ENCODE measurements at regions not wholly inside any gene's neighbourhood (a gene's known extent, or its start where the extent isn't known, plus 50 kb on each side); places are given as distances from the start of the nearest gene placed in this dataset.

GRCh38 chr5:152990217-152990616 is 500.3 kb upstream of the GRIA1 start:
- DNase-seq (ENCODE audit: low spot score): no peak
- FAIRE-seq: no peak

DNA sequence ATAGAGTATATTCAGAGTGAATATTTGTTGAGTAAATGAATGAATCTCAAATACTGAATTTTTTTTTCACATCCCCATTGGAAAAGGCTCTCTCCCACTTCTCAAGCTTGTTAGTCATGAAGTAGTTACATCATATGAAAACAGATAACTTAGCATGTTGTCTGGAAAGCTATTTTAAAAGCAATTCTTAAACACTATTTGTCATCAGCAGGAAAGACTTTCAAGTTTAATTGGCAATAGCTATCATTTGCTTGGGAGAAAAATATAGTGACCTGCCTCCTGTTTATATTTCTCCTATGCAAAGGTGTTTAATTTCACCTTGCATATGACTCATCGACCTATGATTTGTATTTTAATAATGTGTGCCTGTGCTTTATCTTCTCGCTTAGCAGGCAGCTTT is 499.8 kb upstream of the GRIA1 start:
- no peak for FAIRE-seq
- DNase-seq (ENCODE audit: low spot score): no peak

DNA sequence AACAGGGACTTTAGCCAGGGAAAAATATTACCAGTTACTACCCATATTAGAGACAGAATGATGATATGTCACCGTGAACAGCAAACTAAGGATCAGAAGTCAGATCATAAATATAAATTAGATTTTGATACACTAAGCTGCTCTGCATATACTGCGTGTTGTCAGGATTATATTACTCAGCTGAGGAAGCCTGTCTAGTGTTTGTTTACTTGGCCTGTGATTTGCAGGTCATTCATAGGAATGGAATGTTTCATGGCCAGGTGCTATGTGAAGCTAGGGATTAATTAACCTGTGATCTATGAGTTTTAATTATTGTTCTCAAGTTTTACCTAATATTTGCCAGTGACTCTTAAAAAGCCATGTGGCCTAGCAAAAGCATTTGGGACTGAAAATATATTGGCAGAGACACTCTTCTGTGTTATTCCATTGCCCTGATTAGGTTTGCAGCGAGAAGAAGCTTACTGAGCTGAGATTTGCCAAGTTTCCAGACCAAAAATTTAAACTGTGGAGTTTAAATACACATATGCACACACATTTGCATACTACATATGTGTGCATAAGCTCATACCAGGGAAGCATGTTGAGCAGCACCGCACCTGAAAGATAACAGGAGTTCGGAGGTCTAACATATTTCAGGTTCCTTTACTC is 496.3 kb upstream of the GRIA1 start:
- no peak for FAIRE-seq
- DNase-seq (ENCODE audit: low spot score): no peak

GRCh38 chr5:152995214-152995725 is 495.2 kb upstream of the GRIA1 start:
- DNase-seq (ENCODE audit: low spot score) (no peak), FAIRE-seq (no peak)

DNA sequence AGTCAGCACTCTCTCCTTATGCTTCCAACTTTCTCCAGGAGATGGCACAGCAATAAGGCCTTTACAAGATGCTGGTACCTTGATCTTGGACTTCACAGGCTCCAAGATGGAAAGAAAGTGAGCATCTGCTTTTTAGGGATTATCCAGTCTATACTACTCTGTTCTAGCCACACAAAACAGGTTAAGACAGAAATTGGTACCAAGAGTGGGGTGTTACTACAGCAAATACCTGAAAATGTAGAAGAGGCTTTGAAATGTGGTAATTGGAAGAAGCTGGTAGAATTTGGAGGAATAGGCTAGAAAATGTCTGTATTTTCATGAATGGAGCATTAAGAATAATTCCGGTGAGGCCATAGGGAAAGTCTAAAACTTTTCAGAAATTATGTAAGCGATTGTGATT is 484.8 kb upstream of the GRIA1 start:
- FAIRE-seq (no peak), DNase-seq (ENCODE audit: low spot score) (no peak)

DNA sequence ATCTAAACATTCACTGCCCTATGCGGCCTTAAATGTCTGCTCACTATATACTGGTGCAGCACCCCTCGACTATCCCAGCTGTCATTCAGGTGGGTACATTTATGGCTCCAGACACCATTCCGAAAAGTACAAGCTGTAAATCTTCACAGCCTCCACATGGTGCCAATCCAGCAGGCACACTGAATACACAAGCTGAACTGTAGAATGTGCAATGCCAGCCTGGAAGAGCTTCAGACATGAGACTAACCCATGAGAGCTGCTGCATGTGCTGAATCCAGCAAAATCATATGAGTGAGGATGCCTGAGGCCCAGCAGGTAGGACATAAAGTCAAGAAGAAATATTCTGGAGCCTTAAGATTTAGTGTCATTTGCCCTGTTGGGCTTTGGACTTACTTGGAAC is 483.8 kb upstream of the GRIA1 start:
- FAIRE-seq (no peak), DNase-seq (ENCODE audit: low spot score) (no peak)

GRCh38 chr5:153014194-153014593 is 476.3 kb upstream of the GRIA1 start:
- FAIRE-seq (no peak), DNase-seq (ENCODE audit: low spot score) (no peak)

- DNase-seq (ENCODE audit: low spot score) (no peak), FAIRE-seq (no peak)
Measured at GRCh38 chr5:153018121-153018520, 472.3 kb upstream of the GRIA1 start.

- no peak for DNase-seq (ENCODE audit: low spot score)
- no peak for FAIRE-seq
Measured at GRCh38 chr5:153030755-153031725, 459.4 kb upstream of the GRIA1 start.

DNA sequence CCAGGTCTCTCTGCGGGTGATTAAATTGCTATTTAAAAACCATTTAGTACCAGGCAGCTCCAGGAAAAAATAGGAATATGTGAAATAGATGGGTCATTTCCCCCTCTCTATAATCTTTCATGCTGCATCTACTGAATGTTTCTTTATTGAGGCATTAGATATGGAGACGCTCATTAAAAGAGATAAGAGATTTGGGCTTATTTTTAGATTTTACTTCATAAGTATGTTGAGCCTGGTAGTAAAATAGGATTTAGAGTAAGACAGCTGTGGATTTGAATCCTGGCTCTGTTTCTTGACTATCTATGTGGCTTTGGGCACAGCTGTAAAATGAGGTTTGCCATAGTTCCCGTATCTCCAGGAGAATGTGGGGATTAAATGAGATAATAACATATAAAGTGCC is 451.0 kb upstream of the GRIA1 start:
- FAIRE-seq (no peak), DNase-seq (ENCODE audit: low spot score) (no peak)

- no peak for FAIRE-seq
- no peak for DNase-seq (ENCODE audit: low spot score)
Measured at GRCh38 chr5:153043886-153044285, 446.6 kb upstream of the GRIA1 start.

- no peak for FAIRE-seq
- DNase-seq (ENCODE audit: low spot score): no peak
Measured at GRCh38 chr5:153050496-153051179, 439.8 kb upstream of the GRIA1 start.

DNA sequence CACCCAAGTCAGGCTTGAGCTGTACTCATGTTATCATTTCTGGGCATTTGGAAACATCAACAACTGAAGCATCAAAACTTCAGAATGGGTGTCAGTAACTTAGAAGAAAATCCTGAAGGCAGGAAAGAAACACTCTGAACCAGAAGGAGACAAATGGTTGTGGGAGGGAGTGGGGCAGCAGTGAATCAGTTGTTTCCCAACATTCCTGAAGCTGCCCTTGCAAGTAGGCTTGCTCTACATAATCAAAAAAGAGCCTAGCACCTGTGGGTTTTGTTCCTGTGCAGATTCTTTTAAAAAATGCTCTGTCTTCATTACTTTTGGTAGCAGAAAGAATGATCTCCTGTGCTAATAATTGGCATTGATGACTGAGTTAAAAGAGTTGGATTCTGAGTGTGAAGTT is 424.2 kb upstream of the GRIA1 start:
- DNase-seq (ENCODE audit: low spot score) (no peak), FAIRE-seq (no peak)

DNA sequence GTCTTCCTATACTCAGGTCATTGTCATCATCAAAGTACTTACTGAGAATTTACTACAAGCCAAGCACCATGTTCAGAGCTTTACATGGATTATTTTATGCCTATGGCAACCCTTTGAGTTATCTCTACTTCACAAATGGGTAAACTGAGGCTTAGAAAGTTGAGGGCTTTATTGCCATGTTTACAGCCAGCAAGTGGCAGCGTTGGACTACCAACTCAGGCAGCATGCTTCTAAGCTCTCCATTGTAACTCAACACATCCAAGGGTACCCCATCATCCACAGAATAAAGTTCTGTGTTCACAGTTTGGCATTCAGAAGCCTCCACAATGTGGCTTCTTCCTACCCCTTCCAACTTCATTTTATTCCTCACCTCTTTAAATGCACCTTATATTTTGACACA is 422.6 kb upstream of the GRIA1 start:
- DNase-seq (ENCODE audit: low spot score) (no peak), FAIRE-seq (no peak)

DNA sequence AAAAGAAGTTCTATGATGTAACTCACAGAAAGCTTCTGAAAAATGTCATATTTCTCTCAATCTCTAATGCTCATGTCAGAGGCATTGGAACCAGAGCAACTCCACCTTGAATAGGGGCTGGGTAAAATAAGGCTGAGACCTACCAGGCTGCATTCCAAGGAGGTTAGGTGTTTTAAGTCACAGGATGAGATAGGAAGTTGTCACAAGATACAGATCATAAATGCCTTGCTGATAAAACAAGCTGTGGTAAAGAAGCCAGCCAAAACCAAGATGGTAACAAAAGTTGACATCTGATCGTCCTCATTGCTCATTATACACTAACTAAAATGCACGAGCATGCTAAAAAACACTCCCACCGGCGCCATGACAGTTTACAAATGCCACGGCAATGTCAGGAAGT is 411.1 kb upstream of the GRIA1 start:
- DNase-seq (ENCODE audit: low spot score): no peak
- FAIRE-seq: no peak

- no peak for FAIRE-seq
Measured at GRCh38 chr5:153080940-153081339, 409.5 kb upstream of the GRIA1 start.

GRCh38 chr5:153081385-153081784 is 409.1 kb upstream of the GRIA1 start:
- DNase-seq (ENCODE audit: low spot score) (no peak), FAIRE-seq (no peak)

More at GRCh38 chr5:153080940-153081339, 409.5 kb upstream of the GRIA1 start:
- DNase-seq (ENCODE audit: low spot score): no peak

DNA sequence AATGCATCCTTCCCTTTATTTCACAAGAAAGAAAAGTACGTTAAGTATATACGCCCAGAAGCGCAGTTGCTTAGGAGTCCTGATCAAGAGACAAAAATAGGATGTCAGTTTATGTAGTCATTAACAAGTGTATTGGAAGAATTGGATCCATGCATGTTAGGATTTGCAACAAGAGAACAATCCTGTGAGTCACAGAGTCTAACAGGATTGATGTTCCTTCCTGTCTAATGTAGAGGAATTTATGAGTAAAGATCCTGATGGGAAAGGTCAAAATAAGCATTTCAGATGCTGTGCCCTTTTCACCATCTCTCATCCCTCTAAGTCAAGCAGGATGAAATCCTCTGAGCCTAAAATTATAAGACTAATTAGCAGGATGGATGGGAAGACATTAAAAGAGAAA is 406.0 kb upstream of the GRIA1 start:
- FAIRE-seq: no peak
- DNase-seq (ENCODE audit: low spot score): no peak

DNA sequence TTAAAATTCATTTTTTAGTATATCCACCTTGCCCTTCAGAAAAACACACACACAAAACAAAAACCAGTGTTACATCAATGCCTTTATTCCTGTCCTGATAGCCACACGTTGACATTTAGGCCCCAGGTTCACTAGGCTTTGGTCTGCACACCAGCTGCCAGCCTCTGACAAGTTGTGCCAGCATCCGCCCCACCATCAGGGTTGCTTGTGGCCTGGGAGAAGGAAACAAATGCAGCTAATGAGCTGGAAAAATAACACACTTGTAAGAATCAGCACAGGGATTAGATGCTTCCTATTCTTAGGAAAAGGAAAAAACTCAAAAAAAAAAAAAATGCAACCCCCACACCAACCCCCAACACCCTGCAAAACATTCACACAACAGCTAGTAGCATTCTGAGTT is 404.0 kb upstream of the GRIA1 start:
- no peak for FAIRE-seq
- no peak for DNase-seq (ENCODE audit: low spot score)

DNA sequence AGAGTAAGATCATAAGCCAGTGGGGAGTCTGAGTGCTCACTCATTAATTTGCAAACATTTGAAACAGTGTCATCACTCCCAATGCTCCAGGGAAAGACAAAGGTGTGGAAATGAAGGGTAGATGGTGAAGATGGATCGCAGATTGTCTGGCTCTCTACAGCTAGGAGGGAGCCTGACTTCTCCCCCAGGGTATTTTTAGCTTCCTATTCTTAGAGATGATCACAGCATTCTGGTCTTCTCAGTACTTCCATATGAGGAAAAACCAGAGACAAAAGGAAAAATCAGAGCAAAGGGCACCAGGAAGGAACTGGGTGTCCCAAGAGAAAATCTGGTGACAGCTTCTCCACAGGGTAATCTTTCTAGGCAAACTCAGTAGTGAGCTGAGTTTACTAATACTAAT is 401.9 kb upstream of the GRIA1 start:
- no peak for DNase-seq (ENCODE audit: low spot score)
- no peak for FAIRE-seq

- DNase-seq (ENCODE audit: low spot score) (no peak), FAIRE-seq (no peak)
Measured at GRCh38 chr5:153094333-153094732, 396.1 kb upstream of the GRIA1 start.

- FAIRE-seq (no peak), DNase-seq (ENCODE audit: low spot score) (no peak)
Measured at GRCh38 chr5:153096381-153096780, 394.1 kb upstream of the GRIA1 start.
